Kidney epithelial cell (primary cell): ENCODE measurements at regions not wholly inside any gene's neighbourhood (a gene's known extent, or its start where the extent isn't known, plus 50 kb on each side); places are given as distances from the start of the nearest gene placed in this dataset.
"Not testable (repeated sequence)": the region's sequence is repeated elsewhere in the genome, so short reads cannot be mapped to it uniquely, and the experiment has no call there.

ENCODE experiments used
- DNase-seq: peaks from one replicate; pipeline ENCODE4 v3.0.0-alpha.2; 2010; ENCODE audit warnings: low read depth
- H3K27me3 ChIP-seq: 2 replicates; pipeline ENCODE4 v1.6.0; 2011; ENCODE audit warnings: low read length; ENCODE audit not compliant: control insufficient read depth, insufficient read depth
- H3K36me3 ChIP-seq: 2 replicates; pipeline ENCODE4 v1.5.1; 2011; ENCODE audit warnings: low read length; ENCODE audit not compliant: control insufficient read depth, insufficient read depth
- H3K4me3 ChIP-seq: 2 replicates; pipeline ENCODE4 v1.5.1; 2011; ENCODE audit warnings: low read depth, mild to moderate bottlenecking, control low read depth, low read length
- CTCF ChIP-seq: IDR thresholded peaks from 2 replicates; pipeline ENCODE4 v1.5.1; 2011; ENCODE audit warnings: mild to moderate bottlenecking, moderate library complexity, low read length, control low read depth, inconsistent platforms; ENCODE audit not compliant: insufficient read depth, poor library complexity, severe bottlenecking

GRCh38 chrX:16320765-16321355 lies 153.6 kb downstream of the MAGEB17 start:
- no peak for TF ChIP-seq CTCF
- H3K4me3 ChIP-seq: no peak overlapping the region
- no peaks in the 10 kb centered on the region for H3K36me3 ChIP-seq
- H3K27me3 ChIP-seq: no peaks in the 10 kb centered on the region
- DNase-seq: peak; percentile 28

DNA sequence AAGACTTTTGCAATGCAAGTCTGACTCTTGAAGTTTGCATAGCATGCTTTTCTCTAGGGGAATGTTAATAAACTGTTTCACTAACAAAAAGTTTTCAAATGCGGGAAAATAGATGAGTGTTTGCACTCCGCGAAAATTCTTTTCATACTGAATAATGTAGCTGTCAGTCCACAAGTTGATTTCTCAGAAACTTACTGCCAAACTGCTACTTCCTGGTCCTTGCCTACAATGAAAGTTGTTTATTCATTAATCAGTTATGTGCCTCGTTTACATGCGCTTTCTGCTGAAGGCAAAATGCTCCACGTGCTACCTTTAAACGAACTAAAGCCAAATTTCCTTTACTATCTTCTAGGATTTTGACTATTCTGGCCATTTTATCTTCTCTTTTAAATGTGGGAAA lies 166.2 kb downstream of the MAGEB17 start:
- no peaks in the 10 kb centered on the region for H3K36me3 ChIP-seq
- TF ChIP-seq CTCF: no peak
- no peak for DNase-seq
- H3K27me3 ChIP-seq: no peaks in the 10 kb centered on the region
- H3K4me3 ChIP-seq: no peak overlapping the region

DNA sequence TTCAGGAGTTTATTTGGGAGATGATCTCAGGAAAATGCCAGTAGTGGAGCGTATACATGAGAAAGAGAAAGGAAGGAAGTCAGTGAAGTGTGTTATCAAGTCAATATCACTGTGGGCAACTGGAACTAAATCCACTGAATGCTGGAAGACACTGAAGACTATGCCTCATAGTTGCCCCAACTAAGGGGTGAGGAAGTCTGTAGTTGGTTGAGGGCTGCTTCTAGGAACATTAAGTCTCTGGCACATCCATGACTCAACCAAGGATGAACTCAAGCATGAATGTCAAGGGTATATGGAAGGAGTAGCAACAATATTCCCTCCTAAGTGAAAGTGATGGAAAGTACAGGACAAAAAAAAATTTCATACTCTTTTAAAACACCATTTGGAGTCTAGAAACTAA lies 167.9 kb downstream of the MAGEB17 start:
- no peak for TF ChIP-seq CTCF
- Histone ChIP-seq H3K4me3 (no peak overlapping the region), H3K36me3 (no peaks in the 10 kb centered on the region), H3K27me3 (no peaks in the 10 kb centered on the region)
- DNase-seq: no peak

DNA sequence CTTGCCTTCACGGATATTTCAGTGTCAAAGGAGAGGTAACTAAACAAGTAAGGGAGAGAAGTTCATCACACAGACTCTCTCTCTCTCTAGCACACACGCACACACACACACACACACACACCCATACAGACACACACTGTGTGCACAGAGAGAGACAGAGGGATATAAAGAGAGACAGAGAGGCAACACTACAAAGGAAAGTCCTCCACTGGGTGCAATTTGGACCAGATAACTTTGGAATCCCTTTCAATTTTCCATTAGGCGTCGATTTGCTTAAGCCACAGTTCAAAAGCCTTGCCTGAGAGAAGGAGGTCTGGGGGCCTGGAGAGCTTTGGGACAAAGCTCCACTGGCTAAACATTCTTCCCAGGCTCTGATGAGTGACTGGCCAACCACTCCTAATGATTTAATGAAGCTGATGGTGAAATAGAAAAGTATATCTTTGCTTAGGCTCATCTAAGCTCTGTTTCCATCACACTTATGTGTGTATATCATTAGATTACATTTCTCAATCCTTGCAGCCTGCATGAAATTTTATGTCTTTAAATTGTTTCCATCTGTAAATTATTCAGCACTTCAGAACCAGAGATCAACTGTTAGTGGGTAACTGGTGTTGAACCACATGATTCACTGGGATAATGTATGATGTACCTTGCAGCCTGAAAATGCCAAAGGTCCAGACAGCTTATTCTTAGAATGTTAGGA lies 180.8 kb downstream of the MAGEB17 start:
- no peak for DNase-seq
- H3K27me3 ChIP-seq: no peaks in the 10 kb centered on the region
- H3K4me3 ChIP-seq: no peak overlapping the region
- H3K36me3 ChIP-seq: no peaks in the 10 kb centered on the region
- no peak for TF ChIP-seq CTCF

DNA sequence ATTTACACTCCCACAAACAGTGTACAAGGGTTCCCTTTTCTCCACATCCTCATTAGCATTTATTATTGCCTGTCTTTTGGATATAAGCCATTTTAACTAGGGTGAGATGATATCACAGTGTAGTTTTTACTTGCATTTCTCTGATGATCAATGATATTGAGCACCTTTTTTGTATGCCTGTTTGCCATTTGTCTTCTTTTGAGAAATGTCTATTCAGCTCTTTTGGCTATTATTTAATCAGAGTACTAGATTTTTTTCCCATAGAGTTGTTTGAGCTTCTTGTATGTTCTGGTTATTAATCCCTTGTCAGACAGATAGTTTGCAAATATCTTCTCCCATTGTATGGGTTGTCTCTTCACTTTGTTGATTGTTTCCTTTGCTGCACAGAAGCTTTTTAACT lies 190.6 kb downstream of the MAGEB17 start:
- no peak for TF ChIP-seq CTCF
- DNase-seq: no peak

GRCh38 chrX:16360056-16360455 lies 192.8 kb downstream of the MAGEB17 start:
- not testable (repeated sequence) for H3K27me3 ChIP-seq, H3K36me3 ChIP-seq, H3K4me3 ChIP-seq, DNase-seq

More for the DNA sequence above, 190.6 kb downstream of the MAGEB17 start:
- H3K27me3 ChIP-seq: no peaks in the 10 kb centered on the region
- H3K4me3 ChIP-seq: no peak overlapping the region
- H3K36me3 ChIP-seq: no peaks in the 10 kb centered on the region
